ENCODE measurements at regions not wholly inside any gene's neighbourhood (a gene's known extent, or its start where the extent isn't known, plus 50 kb on each side); places are given as distances from the start of the nearest gene placed in this dataset.

DNA sequence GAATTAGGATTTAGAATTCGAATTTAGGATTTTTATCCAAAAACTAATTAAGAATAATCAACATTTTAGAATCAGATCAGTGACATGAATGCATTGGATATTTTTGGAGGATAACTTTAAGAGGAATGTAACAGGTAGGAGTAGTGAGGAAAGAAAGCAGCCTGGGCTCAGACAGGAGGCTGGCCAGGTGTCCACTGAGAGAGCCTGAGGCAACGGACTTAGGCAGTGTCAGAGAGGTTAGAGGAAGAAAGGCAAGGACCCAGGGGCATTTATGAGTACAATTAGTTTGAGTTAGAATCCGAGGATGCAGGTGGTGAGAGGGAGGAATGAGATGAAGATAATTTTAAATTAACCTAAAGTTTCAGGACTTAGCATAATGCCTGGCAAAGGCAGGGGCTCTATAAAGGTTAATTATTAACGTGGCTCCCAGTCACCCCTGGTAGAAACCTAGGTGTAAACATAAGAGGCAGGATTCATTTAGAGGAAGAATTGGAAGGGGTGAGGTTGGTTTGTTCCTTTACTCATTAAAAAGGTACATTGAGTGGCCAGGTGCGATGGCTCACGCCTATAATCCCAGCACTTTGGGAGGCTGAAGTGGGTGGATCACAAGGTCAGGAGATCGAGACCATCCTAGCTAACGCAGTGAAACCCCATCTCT, 507.1 kb downstream of the TMEM182 start:
- intact Hi-C loops (cut with DNase I), result no loop called here
- no peak for TF ChIP-seq EP300 (IDR thresholded peaks at IDR 0.05)
- no peak for TF ChIP-seq POLR2A (IDR thresholded peaks at IDR 0.05; ENCODE audit: low read depth)
- no peak for TF ChIP-seq POLR2AphosphoS5 (IDR thresholded peaks at IDR 0.05)
- TF ChIP-seq, protein P1, sequence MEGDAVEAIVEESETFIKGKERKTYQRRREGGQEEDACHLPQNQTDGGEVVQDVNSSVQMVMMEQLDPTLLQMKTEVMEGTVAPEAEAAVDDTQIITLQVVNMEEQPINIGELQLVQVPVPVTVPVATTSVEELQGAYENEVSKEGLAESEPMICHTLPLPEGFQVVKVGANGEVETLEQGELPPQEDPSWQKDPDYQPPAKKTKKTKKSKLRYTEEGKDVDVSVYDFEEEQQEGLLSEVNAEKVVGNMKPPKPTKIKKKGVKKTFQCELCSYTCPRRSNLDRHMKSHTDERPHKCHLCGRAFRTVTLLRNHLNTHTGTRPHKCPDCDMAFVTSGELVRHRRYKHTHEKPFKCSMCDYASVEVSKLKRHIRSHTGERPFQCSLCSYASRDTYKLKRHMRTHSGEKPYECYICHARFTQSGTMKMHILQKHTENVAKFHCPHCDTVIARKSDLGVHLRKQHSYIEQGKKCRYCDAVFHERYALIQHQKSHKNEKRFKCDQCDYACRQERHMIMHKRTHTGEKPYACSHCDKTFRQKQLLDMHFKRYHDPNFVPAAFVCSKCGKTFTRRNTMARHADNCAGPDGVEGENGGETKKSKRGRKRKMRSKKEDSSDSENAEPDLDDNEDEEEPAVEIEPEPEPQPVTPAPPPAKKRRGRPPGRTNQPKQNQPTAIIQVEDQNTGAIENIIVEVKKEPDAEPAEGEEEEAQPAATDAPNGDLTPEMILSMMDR (IDR thresholded peaks at IDR 0.05), result no peak
- H3K27ac ChIP-seq (replicated peaks in 1 of 4), result no peak overlapping the region
- peaks cover 0 to 4% (median 0%) of the 10 kb centered on the region in 4 donors for H3K27me3 ChIP-seq
- DNase-seq (ENCODE audit: extremely low spot score), result no peak
- H3K9me3 ChIP-seq, result peaks cover 0 to 11% (median 0%) of the 10 kb centered on the region in 4 donors
- no peaks in the 10 kb centered on the region for H3K36me3 ChIP-seq
- no peaks in the 10 kb centered on the region for H3K4me1 ChIP-seq
- no peak overlapping the region for H3K4me3 ChIP-seq
- WGBS, result 80% methylated on average over 8 of the region's 8 CpGs

DNA sequence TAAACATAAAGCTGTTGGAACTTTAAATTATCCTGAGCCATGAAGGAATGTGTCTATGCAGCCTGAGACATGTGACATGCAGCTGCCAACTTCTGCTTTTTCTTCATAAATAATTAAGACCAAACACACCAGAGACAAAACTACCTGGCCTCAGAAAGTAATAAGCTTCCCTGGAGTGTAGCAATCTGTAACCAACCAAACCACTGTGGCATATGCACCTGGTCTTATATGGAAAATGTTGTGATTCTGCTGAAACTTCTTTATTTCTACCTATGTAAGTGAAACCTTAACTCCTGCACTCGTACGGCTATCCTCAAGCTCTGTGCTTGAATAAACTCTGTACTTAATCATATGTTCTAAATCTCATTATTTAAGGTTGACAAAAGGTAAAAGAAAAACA, 515.0 kb downstream of the TMEM182 start:
- no peaks in the 10 kb centered on the region for H3K4me1 ChIP-seq
- intact Hi-C loops (cut with DNase I), result no loop called here
- H3K27me3 ChIP-seq, result peaks cover 0 to under 1% (median 0%) of the 10 kb centered on the region in 4 donors
- no peak overlapping the region for H3K4me3 ChIP-seq
- WGBS, result 80% methylated on average over 2 of the region's 2 CpGs
- TF ChIP-seq, protein P1 (IDR thresholded peaks at IDR 0.05), result no peak
- no peak for TF ChIP-seq EP300 (IDR thresholded peaks at IDR 0.05)
- peaks cover 0 to 18% (median 0%) of the 10 kb centered on the region in 4 donors for H3K9me3 ChIP-seq
- DNase-seq (ENCODE audit: extremely low spot score), result no peak
- H3K27ac ChIP-seq (replicated peaks in 1 of 4), result no peak overlapping the region
- H3K36me3 ChIP-seq, result no peaks in the 10 kb centered on the region

DNA sequence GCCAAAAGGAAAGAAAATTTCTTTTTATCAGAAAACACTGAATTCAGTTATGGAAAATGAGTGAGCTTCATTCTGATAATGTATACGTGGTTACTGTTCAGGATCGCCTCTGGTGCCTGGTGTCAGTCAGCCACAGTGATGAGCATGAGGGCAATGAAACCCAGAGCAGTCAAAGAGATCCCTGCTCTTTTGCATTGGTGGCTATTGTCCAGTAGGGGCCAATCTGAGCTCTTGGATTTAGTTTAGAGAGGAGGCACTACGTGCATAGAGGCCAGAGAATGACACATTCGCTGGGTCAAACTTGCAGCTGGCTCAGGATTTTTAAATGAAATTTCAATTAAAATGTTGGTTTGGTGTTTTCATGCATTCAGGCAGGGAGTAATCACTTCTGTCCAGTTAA, 522.9 kb downstream of the TMEM182 start:
- intact Hi-C loops (cut with DNase I), result no loop called here
- Histone ChIP-seq H3K9me3 (no peaks in the 10 kb centered on the region), H3K27ac (replicated peaks in 1 of 4) (no peak overlapping the region), H3K4me3 (no peak overlapping the region), H3K36me3 (no peaks in the 10 kb centered on the region), H3K4me1 (no peaks in the 10 kb centered on the region), H3K27me3 (peaks cover 0 to 18% (median 0%) of the 10 kb centered on the region in 4 donors)
- no peak for TF ChIP-seq EP300 (IDR thresholded peaks at IDR 0.05)
- no peak for TF ChIP-seq POLR2AphosphoS5 (IDR thresholded peaks at IDR 0.05)
- TF ChIP-seq, protein P1 (IDR thresholded peaks at IDR 0.05), result no peak
- no peak for TF ChIP-seq POLR2A (IDR thresholded peaks at IDR 0.05; ENCODE audit: low read depth)
- WGBS, result 78% methylated on average over 4 of the region's 4 CpGs
- DNase-seq (ENCODE audit: extremely low spot score), result no peak

DNA sequence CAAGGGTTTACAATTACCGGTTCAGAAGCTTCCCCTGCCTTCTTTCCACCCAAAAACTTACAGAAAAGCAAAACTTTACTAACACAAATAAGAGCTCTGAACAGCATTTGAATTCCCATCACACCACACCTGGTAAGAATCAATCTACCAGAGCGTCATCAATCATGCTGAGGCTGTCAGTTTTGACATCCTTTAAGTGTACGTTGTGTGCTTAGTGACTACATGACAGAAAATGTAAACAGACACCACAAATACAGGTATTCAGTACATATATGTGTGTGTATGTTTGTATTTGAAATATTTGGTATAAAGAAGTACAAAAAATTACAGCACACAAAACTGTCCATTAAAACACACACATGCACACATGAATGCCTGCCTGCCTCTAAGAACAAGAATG, 523.5 kb downstream of the TMEM182 start:
- H3K27me3 ChIP-seq, result peaks cover 0 to 18% (median 0%) of the 10 kb centered on the region in 4 donors
- WGBS, result 59% methylated on average over 3 of the region's 3 CpGs
- H3K27ac ChIP-seq (replicated peaks in 1 of 4), result no peak overlapping the region
- TF ChIP-seq EP300 (IDR thresholded peaks at IDR 0.05), result no peak
- TF ChIP-seq, protein P1 (IDR thresholded peaks at IDR 0.05), result no peak
- no peak for TF ChIP-seq POLR2A (IDR thresholded peaks at IDR 0.05; ENCODE audit: low read depth)
- no peak for TF ChIP-seq POLR2AphosphoS5 (IDR thresholded peaks at IDR 0.05)
- DNase-seq (ENCODE audit: extremely low spot score), result no peak
- H3K4me3 ChIP-seq, result no peak overlapping the region
- H3K36me3 ChIP-seq, result no peaks in the 10 kb centered on the region
- no peaks in the 10 kb centered on the region for H3K9me3 ChIP-seq
- no peaks in the 10 kb centered on the region for H3K4me1 ChIP-seq
- intact Hi-C loops (cut with DNase I), result no loop called here

DNA sequence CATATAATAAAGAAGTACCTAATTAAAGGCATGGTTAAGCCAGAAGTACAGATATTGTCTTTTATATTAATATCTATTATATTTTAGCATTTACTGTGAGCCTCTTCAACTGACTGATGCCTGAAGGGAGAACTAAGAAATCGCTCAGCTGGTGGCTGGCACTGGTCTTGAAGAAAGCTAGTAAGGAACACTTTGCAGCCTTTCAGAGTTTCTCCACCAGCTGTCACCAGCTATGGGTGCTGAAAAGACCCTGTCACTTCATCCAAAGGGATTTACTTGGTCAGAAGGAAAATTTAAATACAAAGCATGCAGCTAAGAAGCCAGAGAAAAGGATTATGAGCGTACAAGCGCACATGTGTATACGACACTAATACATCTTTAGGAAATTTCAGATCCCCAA, 525.9 kb downstream of the TMEM182 start:
- no peaks in the 10 kb centered on the region for H3K4me1 ChIP-seq
- intact Hi-C loops (cut with DNase I), result no loop called here
- H3K27me3 ChIP-seq, result peaks cover 0 to 12% (median 0%) of the 10 kb centered on the region in 4 donors
- TF ChIP-seq, protein P1 (IDR thresholded peaks at IDR 0.05), result no peak
- TF ChIP-seq EP300 (IDR thresholded peaks at IDR 0.05), result no peak
- TF ChIP-seq POLR2AphosphoS5 (IDR thresholded peaks at IDR 0.05), result no peak
- no peak for TF ChIP-seq POLR2A (IDR thresholded peaks at IDR 0.05; ENCODE audit: low read depth)
- H3K27ac ChIP-seq (replicated peaks in 1 of 4), result no peak overlapping the region
- H3K36me3 ChIP-seq, result no peaks in the 10 kb centered on the region
- 90% methylated on average over 4 of the region's 4 CpGs for WGBS
- DNase-seq (ENCODE audit: extremely low spot score), result no peak
- H3K9me3 ChIP-seq, result no peaks in the 10 kb centered on the region
- no peak overlapping the region for H3K4me3 ChIP-seq
